Body of pancreas (tissue), 4 donors: ENCODE measurements at regions not wholly inside any gene's neighbourhood (a gene's known extent, or its start where the extent isn't known, plus 50 kb on each side); places are given as distances from the start of the nearest gene placed in this dataset.

Experiments used
- POLR2A ChIP-seq, 3 donors: fragments of 450-650 bp; IDR thresholded peaks; one replicate each; pipeline ENCODE4 v1.6.1; 2016; ENCODE audit warnings: antibody characterized with exemption in 3 of 3, mild to moderate bottlenecking in 2 of 3
- TF ChIP-seq, protein P1 (sequence below), 7 experiments: fragments of 450-650 bp in 4 of 7; fragments of 200-600 bp in 3 of 7; sonication (generic) in 3 of 7; IDR thresholded peaks; one replicate each; pipeline ENCODE4 v1.5.1; 2016 to 2019; ENCODE audit warnings: antibody characterized with exemption in 7 of 7

DNA sequence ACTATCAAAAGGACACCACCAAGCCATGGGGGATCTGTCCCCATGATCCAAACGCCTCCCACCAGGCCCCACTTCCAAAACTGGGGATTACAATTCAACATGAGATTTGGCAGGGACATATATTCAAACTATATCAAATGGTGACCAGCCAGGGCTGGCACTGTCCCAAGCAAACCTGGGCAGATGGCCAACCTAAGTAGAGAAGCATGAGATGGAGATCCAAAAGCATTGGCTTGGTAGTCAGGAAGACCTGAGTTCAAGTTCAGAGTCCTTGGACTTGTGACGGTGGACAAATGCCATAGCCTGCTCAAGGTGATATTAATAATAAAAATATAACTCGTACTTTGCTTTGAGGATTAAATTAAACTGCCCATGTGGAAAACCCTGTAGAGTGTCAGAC lies 79.2 kb upstream of the HS3ST1 start:
- TF ChIP-seq, protein P1, sequence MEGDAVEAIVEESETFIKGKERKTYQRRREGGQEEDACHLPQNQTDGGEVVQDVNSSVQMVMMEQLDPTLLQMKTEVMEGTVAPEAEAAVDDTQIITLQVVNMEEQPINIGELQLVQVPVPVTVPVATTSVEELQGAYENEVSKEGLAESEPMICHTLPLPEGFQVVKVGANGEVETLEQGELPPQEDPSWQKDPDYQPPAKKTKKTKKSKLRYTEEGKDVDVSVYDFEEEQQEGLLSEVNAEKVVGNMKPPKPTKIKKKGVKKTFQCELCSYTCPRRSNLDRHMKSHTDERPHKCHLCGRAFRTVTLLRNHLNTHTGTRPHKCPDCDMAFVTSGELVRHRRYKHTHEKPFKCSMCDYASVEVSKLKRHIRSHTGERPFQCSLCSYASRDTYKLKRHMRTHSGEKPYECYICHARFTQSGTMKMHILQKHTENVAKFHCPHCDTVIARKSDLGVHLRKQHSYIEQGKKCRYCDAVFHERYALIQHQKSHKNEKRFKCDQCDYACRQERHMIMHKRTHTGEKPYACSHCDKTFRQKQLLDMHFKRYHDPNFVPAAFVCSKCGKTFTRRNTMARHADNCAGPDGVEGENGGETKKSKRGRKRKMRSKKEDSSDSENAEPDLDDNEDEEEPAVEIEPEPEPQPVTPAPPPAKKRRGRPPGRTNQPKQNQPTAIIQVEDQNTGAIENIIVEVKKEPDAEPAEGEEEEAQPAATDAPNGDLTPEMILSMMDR (IDR thresholded peaks at IDR 0.05), result no peak
- no peak for TF ChIP-seq POLR2A (IDR thresholded peaks at IDR 0.05)
